HL-60 (cell line): ENCODE measurements at regions not wholly inside any gene's neighbourhood (a gene's known extent, or its start where the extent isn't known, plus 50 kb on each side); places are given as distances from the start of the nearest gene placed in this dataset.

Source experiments
- GABPA ChIP-seq: IDR thresholded peaks from 2 replicates; pipeline ENCODE4 v1.6.1; 2012; ENCODE audit warnings: low read depth
- POLR2AphosphoS5 ChIP-seq: IDR thresholded peaks from 2 replicates; pipeline ENCODE4 v1.6.1; 2012; ENCODE audit warnings: low read depth
- SPI1 ChIP-seq: IDR thresholded peaks from 2 replicates; pipeline ENCODE4 v1.6.1; 2012; ENCODE audit warnings: low read depth, mild to moderate bottlenecking, borderline replicate concordance
- TF ChIP-seq, protein P1 (sequence below): IDR thresholded peaks from one replicate; pipeline ENCODE4 v1.5.1; 2011; ENCODE audit warnings: low read length, control low read depth, inconsistent platforms; ENCODE audit not compliant: insufficient read depth

DNA sequence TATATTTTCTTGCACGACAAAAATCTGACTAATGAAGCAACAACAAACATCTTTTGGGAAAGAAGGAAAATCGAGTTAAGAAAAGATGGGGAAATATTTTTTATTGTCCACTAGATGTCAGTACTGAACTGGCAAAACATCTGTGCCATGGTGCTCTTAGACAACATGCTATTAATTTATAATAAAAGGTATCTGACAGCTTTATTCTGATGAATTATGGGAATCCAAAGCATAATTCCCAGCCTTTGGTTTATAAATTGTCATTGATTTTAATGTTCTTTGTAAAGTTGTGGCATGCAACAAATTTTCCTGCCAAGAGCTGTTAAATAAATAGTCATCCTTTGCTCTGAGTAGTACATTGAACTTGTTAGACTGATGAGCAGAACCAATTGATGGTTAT lies 231.2 kb downstream of the ETNK1 start:
- TF ChIP-seq GABPA (no peak), SPI1 (no peak), POLR2AphosphoS5 (no peak)
- TF ChIP-seq, protein P1, sequence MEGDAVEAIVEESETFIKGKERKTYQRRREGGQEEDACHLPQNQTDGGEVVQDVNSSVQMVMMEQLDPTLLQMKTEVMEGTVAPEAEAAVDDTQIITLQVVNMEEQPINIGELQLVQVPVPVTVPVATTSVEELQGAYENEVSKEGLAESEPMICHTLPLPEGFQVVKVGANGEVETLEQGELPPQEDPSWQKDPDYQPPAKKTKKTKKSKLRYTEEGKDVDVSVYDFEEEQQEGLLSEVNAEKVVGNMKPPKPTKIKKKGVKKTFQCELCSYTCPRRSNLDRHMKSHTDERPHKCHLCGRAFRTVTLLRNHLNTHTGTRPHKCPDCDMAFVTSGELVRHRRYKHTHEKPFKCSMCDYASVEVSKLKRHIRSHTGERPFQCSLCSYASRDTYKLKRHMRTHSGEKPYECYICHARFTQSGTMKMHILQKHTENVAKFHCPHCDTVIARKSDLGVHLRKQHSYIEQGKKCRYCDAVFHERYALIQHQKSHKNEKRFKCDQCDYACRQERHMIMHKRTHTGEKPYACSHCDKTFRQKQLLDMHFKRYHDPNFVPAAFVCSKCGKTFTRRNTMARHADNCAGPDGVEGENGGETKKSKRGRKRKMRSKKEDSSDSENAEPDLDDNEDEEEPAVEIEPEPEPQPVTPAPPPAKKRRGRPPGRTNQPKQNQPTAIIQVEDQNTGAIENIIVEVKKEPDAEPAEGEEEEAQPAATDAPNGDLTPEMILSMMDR: no peak
